ENCODE measurements at regions not wholly inside any gene's neighbourhood (a gene's known extent, or its start where the extent isn't known, plus 50 kb on each side); places are given as distances from the start of the nearest gene placed in this dataset.

GRCh38 chr15:38174691-38175090, 77.9 kb upstream of the SPRED1 start:
- Histone ChIP-seq H3K23ac (ENCODE audit: low read length) (no peak overlapping the region), H2BK5ac (ENCODE audit: low read length) (no peak overlapping the region), H2BK120ac (ENCODE audit: low read depth, low read length) (no peak overlapping the region), H3K4ac (ENCODE audit: low read depth, low read length) (no peak overlapping the region), H3K56ac (ENCODE audit: low read length) (no peak overlapping the region), H3K27me3 (ENCODE audit: insufficient read depth, low read length, poor library complexity) (no peaks in the 10 kb centered on the region), H3K4me3 (ENCODE audit: low read length) (no peak overlapping the region), H3K79me1 (ENCODE audit: low read length) (no peaks in the 10 kb centered on the region), H3K27ac (ENCODE audit: low read depth, low read length) (no peak overlapping the region), H2BK15ac (replicated peaks; ENCODE audit: low read depth) (no peak overlapping the region), H3K4me1 (ENCODE audit: control insufficient read depth, low read depth, low read length) (no peaks in the 10 kb centered on the region), H2AK5ac (ENCODE audit: low read length) (no peak overlapping the region), H4K5ac (ENCODE audit: low read length) (no peak overlapping the region), H4K8ac (ENCODE audit: low read depth, low read length) (no peak overlapping the region), H3K4me2 (ENCODE audit: low read length) (no peak overlapping the region), H3K18ac (ENCODE audit: low read length) (no peak overlapping the region), H3K79me2 (ENCODE audit: control insufficient read depth, insufficient read depth, low read length) (no peaks in the 10 kb centered on the region), H3K9ac (ENCODE audit: low read length) (no peak overlapping the region), H3K36me3 (ENCODE audit: control insufficient read depth, insufficient read depth, low read length) (no peaks in the 10 kb centered on the region)
- no peak for DNase-seq
- no CpG with 5 or more reads among the region's 1 CpG for WGBS (ENCODE audit: extremely low coverage, insufficient coverage, low lambda C conversion rate)

DNA sequence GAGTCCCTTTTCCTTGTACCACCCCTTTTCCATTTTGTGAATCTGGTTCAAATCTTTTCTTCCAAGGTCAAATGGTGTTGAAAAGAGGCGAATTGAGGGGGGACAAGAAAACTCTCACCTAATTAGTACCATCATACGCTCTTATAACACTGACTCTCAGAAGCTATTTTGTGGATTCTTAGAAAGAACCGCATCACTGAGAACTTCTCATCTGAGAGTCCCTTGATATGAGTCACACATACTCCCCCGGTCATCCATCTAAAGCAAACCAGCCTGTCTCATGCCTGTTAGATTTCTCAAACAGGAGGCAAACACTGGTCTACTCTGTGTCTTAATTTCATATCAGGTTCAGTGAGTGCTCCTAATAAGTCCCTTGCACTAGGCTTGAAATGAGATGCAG, 76.5 kb upstream of the SPRED1 start:
- no peak overlapping the region for H2BK15ac ChIP-seq (replicated peaks; ENCODE audit: low read depth)
- H2BK120ac ChIP-seq (ENCODE audit: low read depth, low read length), result no peak overlapping the region
- H4K8ac ChIP-seq (ENCODE audit: low read depth, low read length), result no peak overlapping the region
- no peak for DNase-seq
- H4K5ac ChIP-seq (ENCODE audit: low read length), result no peak overlapping the region
- no peak overlapping the region for H3K4me2 ChIP-seq (ENCODE audit: low read length)
- no peak overlapping the region for H3K9ac ChIP-seq (ENCODE audit: low read length)
- no peak overlapping the region for H3K23ac ChIP-seq (ENCODE audit: low read length)
- no CpG with 5 or more reads among the region's 4 CpGs for WGBS (ENCODE audit: extremely low coverage, insufficient coverage, low lambda C conversion rate)
- no peak overlapping the region for H3K18ac ChIP-seq (ENCODE audit: low read length)
- no peaks in the 10 kb centered on the region for H3K36me3 ChIP-seq (ENCODE audit: control insufficient read depth, insufficient read depth, low read length)
- H3K27me3 ChIP-seq (ENCODE audit: insufficient read depth, low read length, poor library complexity), result no peaks in the 10 kb centered on the region
- no peak overlapping the region for H3K4me3 ChIP-seq (ENCODE audit: low read length)
- no peak overlapping the region for H2BK5ac ChIP-seq (ENCODE audit: low read length)
- H3K4ac ChIP-seq (ENCODE audit: low read depth, low read length), result no peak overlapping the region
- H3K27ac ChIP-seq (ENCODE audit: low read depth, low read length), result no peak overlapping the region
- H3K4me1 ChIP-seq (ENCODE audit: control insufficient read depth, low read depth, low read length), result no peaks in the 10 kb centered on the region
- no peaks in the 10 kb centered on the region for H3K79me1 ChIP-seq (ENCODE audit: low read length)
- no peak overlapping the region for H3K56ac ChIP-seq (ENCODE audit: low read length)
- no peaks in the 10 kb centered on the region for H3K79me2 ChIP-seq (ENCODE audit: control insufficient read depth, insufficient read depth, low read length)
- no peak overlapping the region for H2AK5ac ChIP-seq (ENCODE audit: low read length)

DNA sequence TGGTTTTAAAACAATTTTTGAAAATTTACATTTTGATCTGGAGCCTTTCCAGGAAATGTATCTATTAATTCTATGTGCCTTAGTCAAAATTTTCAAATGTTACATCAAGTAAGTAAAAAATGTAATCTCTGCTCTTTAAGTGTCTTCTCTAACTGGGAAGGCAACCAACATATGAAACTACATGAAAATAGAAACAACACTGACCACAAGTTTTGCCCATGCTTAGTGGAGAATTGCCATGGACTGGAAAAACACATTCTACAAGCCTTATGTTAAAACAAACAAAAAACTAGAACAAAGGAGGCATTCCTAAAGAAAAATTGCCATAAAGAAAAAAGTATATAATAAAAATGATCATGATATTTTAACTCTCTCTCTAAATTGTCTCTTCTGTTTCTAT, 75.9 kb upstream of the SPRED1 start:
- Histone ChIP-seq H2BK15ac (replicated peaks; ENCODE audit: low read depth) (no peak overlapping the region), H3K4me2 (ENCODE audit: low read length) (no peak overlapping the region), H3K4ac (ENCODE audit: low read depth, low read length) (no peak overlapping the region), H2BK120ac (ENCODE audit: low read depth, low read length) (no peak overlapping the region), H3K79me1 (ENCODE audit: low read length) (no peaks in the 10 kb centered on the region), H3K56ac (ENCODE audit: low read length) (no peak overlapping the region), H3K23ac (ENCODE audit: low read length) (no peak overlapping the region), H2BK5ac (ENCODE audit: low read length) (no peak overlapping the region), H3K36me3 (ENCODE audit: control insufficient read depth, insufficient read depth, low read length) (no peaks in the 10 kb centered on the region), H4K8ac (ENCODE audit: low read depth, low read length) (no peak overlapping the region), H3K27ac (ENCODE audit: low read depth, low read length) (no peak overlapping the region), H3K18ac (ENCODE audit: low read length) (no peak overlapping the region), H2AK5ac (ENCODE audit: low read length) (no peak overlapping the region), H3K4me3 (ENCODE audit: low read length) (no peak overlapping the region), H3K4me1 (ENCODE audit: control insufficient read depth, low read depth, low read length) (no peaks in the 10 kb centered on the region), H4K5ac (ENCODE audit: low read length) (no peak overlapping the region), H3K9ac (ENCODE audit: low read length) (no peak overlapping the region), H3K79me2 (ENCODE audit: control insufficient read depth, insufficient read depth, low read length) (no peaks in the 10 kb centered on the region), H3K27me3 (ENCODE audit: insufficient read depth, low read length, poor library complexity) (no peaks in the 10 kb centered on the region)
- no peak for DNase-seq

- H3K79me2 ChIP-seq (ENCODE audit: control insufficient read depth, insufficient read depth, low read length), result no peaks in the 10 kb centered on the region
- H4K8ac ChIP-seq (ENCODE audit: low read depth, low read length), result no peak overlapping the region
- H3K27me3 ChIP-seq (ENCODE audit: insufficient read depth, low read length, poor library complexity), result no peaks in the 10 kb centered on the region
- no peak for DNase-seq
- no peak overlapping the region for H3K23ac ChIP-seq (ENCODE audit: low read length)
- no peak overlapping the region for H3K4ac ChIP-seq (ENCODE audit: low read depth, low read length)
- H2BK120ac ChIP-seq (ENCODE audit: low read depth, low read length), result no peak overlapping the region
- H3K4me1 ChIP-seq (ENCODE audit: control insufficient read depth, low read depth, low read length), result no peaks in the 10 kb centered on the region
- H2BK5ac ChIP-seq (ENCODE audit: low read length), result no peak overlapping the region
- H3K36me3 ChIP-seq (ENCODE audit: control insufficient read depth, insufficient read depth, low read length), result no peaks in the 10 kb centered on the region
- WGBS (ENCODE audit: extremely low coverage, insufficient coverage, low lambda C conversion rate), result no CpG with 5 or more reads among the region's 3 CpGs
- H2AK5ac ChIP-seq (ENCODE audit: low read length), result no peak overlapping the region
- no peak overlapping the region for H4K5ac ChIP-seq (ENCODE audit: low read length)
- H3K18ac ChIP-seq (ENCODE audit: low read length), result no peak overlapping the region
- no peak overlapping the region for H3K27ac ChIP-seq (ENCODE audit: low read depth, low read length)
- no peak overlapping the region for H3K4me2 ChIP-seq (ENCODE audit: low read length)
- no peak overlapping the region for H3K4me3 ChIP-seq (ENCODE audit: low read length)
- H3K79me1 ChIP-seq (ENCODE audit: low read length), result no peaks in the 10 kb centered on the region
- no peak overlapping the region for H2BK15ac ChIP-seq (replicated peaks; ENCODE audit: low read depth)
- H3K9ac ChIP-seq (ENCODE audit: low read length), result no peak overlapping the region
- H3K56ac ChIP-seq (ENCODE audit: low read length), result no peak overlapping the region
Observed at GRCh38 chr15:38182900-38183299, 69.7 kb upstream of the SPRED1 start.

GRCh38 chr15:38186507-38186906, 66.1 kb upstream of the SPRED1 start:
- no peaks in the 10 kb centered on the region for H3K27me3 ChIP-seq (ENCODE audit: insufficient read depth, low read length, poor library complexity)
- no CpG with 5 or more reads among the region's 3 CpGs for WGBS (ENCODE audit: extremely low coverage, insufficient coverage, low lambda C conversion rate)
- H3K36me3 ChIP-seq (ENCODE audit: control insufficient read depth, insufficient read depth, low read length), result no peaks in the 10 kb centered on the region
- no peak overlapping the region for H3K27ac ChIP-seq (ENCODE audit: low read depth, low read length)
- H4K8ac ChIP-seq (ENCODE audit: low read depth, low read length), result no peak overlapping the region
- no peak overlapping the region for H3K4ac ChIP-seq (ENCODE audit: low read depth, low read length)
- no peaks in the 10 kb centered on the region for H3K79me2 ChIP-seq (ENCODE audit: control insufficient read depth, insufficient read depth, low read length)
- H3K79me1 ChIP-seq (ENCODE audit: low read length), result no peaks in the 10 kb centered on the region
- no peak overlapping the region for H2BK15ac ChIP-seq (replicated peaks; ENCODE audit: low read depth)
- no peak overlapping the region for H3K4me3 ChIP-seq (ENCODE audit: low read length)
- H2BK5ac ChIP-seq (ENCODE audit: low read length), result no peak overlapping the region
- no peak for DNase-seq
- H3K4me2 ChIP-seq (ENCODE audit: low read length), result no peak overlapping the region
- H3K18ac ChIP-seq (ENCODE audit: low read length), result no peak overlapping the region
- no peak overlapping the region for H3K56ac ChIP-seq (ENCODE audit: low read length)
- no peaks in the 10 kb centered on the region for H3K4me1 ChIP-seq (ENCODE audit: control insufficient read depth, low read depth, low read length)
- no peak overlapping the region for H2BK120ac ChIP-seq (ENCODE audit: low read depth, low read length)
- H4K5ac ChIP-seq (ENCODE audit: low read length), result no peak overlapping the region
- H3K23ac ChIP-seq (ENCODE audit: low read length), result no peak overlapping the region
- H3K9ac ChIP-seq (ENCODE audit: low read length), result no peak overlapping the region
- H2AK5ac ChIP-seq (ENCODE audit: low read length), result no peak overlapping the region

GRCh38 chr15:38187630-38188313, 64.9 kb upstream of the SPRED1 start:
- Histone ChIP-seq H3K4me1 (ENCODE audit: control insufficient read depth, low read depth, low read length) (no peaks in the 10 kb centered on the region), H3K79me1 (ENCODE audit: low read length) (no peaks in the 10 kb centered on the region), H3K4me2 (ENCODE audit: low read length) (no peak overlapping the region), H2BK5ac (ENCODE audit: low read length) (no peak overlapping the region), H3K9ac (ENCODE audit: low read length) (no peak overlapping the region), H3K27me3 (ENCODE audit: insufficient read depth, low read length, poor library complexity) (no peaks in the 10 kb centered on the region), H3K36me3 (ENCODE audit: control insufficient read depth, insufficient read depth, low read length) (no peaks in the 10 kb centered on the region), H3K79me2 (ENCODE audit: control insufficient read depth, insufficient read depth, low read length) (no peaks in the 10 kb centered on the region), H2BK120ac (ENCODE audit: low read depth, low read length) (no peak overlapping the region), H3K4me3 (ENCODE audit: low read length) (no peak overlapping the region), H3K23ac (ENCODE audit: low read length) (no peak overlapping the region), H3K56ac (ENCODE audit: low read length) (no peak overlapping the region), H2BK15ac (replicated peaks; ENCODE audit: low read depth) (no peak overlapping the region), H2AK5ac (ENCODE audit: low read length) (no peak overlapping the region), H3K18ac (ENCODE audit: low read length) (no peak overlapping the region), H4K5ac (ENCODE audit: low read length) (no peak overlapping the region), H3K4ac (ENCODE audit: low read depth, low read length) (peak overlapping the region; percentile 9), H3K27ac (ENCODE audit: low read depth, low read length) (no peak overlapping the region), H4K8ac (ENCODE audit: low read depth, low read length) (no peak overlapping the region)
- DNase-seq, result no peak
- no CpG with 5 or more reads among the region's 7 CpGs for whole genome bisulfite sequencing (ENCODE audit: extremely low coverage, insufficient coverage, low lambda C conversion rate)

Data from mesendoderm (in vitro differentiated cells).